Activated T-cell treated with anti-CD3 and anti-CD28 coated beads for 24 hours (primary cell): ENCODE measurements at regions not wholly inside any gene's neighbourhood (a gene's known extent, or its start where the extent isn't known, plus 50 kb on each side); places are given as distances from the start of the nearest gene placed in this dataset.
"Not testable (repeated sequence)": the region's sequence is repeated elsewhere in the genome, so short reads cannot be mapped to it uniquely, and the experiment has no call there.

ENCODE experiments used
- DNase-seq: peaks from one replicate; pipeline ENCODE4 v3.0.0-alpha.2; 2020; ENCODE audit warnings: low read depth

GRCh38 chr1:214861615-214862014 is 220.9 kb upstream of the KCNK2 start:
- DNase-seq = no peak

- DNase-seq = no peak
Observed at GRCh38 chr1:214862421-214862820, 220.1 kb upstream of the KCNK2 start.

- no peak for DNase-seq
Observed at GRCh38 chr1:214864896-214865688, 217.4 kb upstream of the KCNK2 start.

- not testable (repeated sequence) for DNase-seq
Observed at GRCh38 chr1:214870426-214870825, 212.1 kb upstream of the KCNK2 start.

- no peak for DNase-seq
Observed at GRCh38 chr1:214880956-214881355, 201.6 kb upstream of the KCNK2 start.

- DNase-seq = no peak
Observed at GRCh38 chr1:214882616-214883015, 199.9 kb upstream of the KCNK2 start.

- DNase-seq = no peak
Observed at GRCh38 chr1:214895011-214895600, 187.4 kb upstream of the KCNK2 start.

- no peak for DNase-seq
Observed at GRCh38 chr1:214896921-214897320, 185.6 kb upstream of the KCNK2 start.

GRCh38 chr1:214897581-214897980 is 185.0 kb upstream of the KCNK2 start:
- DNase-seq = no peak

- DNase-seq = no peak
Observed at GRCh38 chr1:214898161-214898560, 184.4 kb upstream of the KCNK2 start.

GRCh38 chr1:214898718-214899117 is 183.8 kb upstream of the KCNK2 start:
- no peak for DNase-seq

GRCh38 chr1:214899908-214900460 is 182.6 kb upstream of the KCNK2 start:
- no peak for DNase-seq

GRCh38 chr1:214900590-214900989 is 181.9 kb upstream of the KCNK2 start:
- DNase-seq = no peak

GRCh38 chr1:214901718-214902117 is 180.8 kb upstream of the KCNK2 start:
- DNase-seq = no peak

- DNase-seq = no peak
Observed at GRCh38 chr1:214902636-214903320, 179.8 kb upstream of the KCNK2 start.

GRCh38 chr1:214912127-214912526 is 170.4 kb upstream of the KCNK2 start:
- no peak for DNase-seq

- DNase-seq = no peak
Observed at GRCh38 chr1:214913966-214914365, 168.6 kb upstream of the KCNK2 start.

- DNase-seq = no peak
Observed at GRCh38 chr1:214917081-214917635, 165.4 kb upstream of the KCNK2 start.

- no peak for DNase-seq
Observed at GRCh38 chr1:214918745-214919144, 163.8 kb upstream of the KCNK2 start.

- DNase-seq = no peak
Observed at GRCh38 chr1:214920337-214920736, 162.2 kb upstream of the KCNK2 start.

- DNase-seq = no peak
Observed at GRCh38 chr1:214923278-214923915, 159.1 kb upstream of the KCNK2 start.

GRCh38 chr1:214927796-214928195 is 154.7 kb upstream of the KCNK2 start:
- DNase-seq = no peak
